ENCODE measurements at regions not wholly inside any gene's neighbourhood (a gene's known extent, or its start where the extent isn't known, plus 50 kb on each side); places are given as distances from the start of the nearest gene placed in this dataset.

DNA sequence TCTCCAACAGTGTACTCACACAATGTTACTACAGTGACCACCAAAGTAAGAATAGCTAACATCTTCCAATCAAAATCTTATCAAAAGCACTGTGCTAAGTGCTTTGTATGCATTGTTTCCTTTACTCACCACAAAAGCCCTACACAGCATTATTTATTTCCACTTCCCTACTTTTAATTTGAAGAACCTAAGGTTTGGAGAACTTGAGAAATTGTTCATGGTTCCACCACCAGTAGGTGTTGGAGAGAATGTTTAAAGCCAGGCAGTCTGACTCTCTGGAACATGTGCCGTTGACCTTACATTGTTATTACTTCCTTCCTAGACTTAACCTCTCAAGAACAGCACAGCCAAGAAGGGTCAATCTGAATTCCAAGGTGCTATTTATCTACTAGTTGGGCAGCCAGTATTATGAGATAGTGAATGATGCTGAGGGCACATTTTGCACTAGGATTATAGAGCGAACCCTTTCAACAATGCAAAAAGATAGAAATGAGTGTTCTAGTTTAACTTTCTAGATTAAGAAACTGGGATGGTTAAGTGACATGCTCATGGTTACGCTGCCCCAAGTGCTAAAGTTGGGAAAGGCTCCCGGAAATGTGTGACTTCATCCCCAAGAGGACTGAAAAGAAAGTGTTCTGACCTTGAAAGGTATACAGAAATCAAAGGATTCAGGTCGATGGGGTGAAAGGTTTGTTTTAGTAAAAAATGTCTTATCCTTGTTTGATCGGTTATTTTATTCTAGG is 55.2 kb upstream of the FAM136A start:
- Histone ChIP-seq H3K27ac (no peak overlapping the region), H3K9me3 (no peaks in the 10 kb centered on the region), H3K27me3 (no peaks in the 10 kb centered on the region), H3K36me3 (ENCODE audit: low read depth, missing control alignments) (no peaks in the 10 kb centered on the region), H3K4me3 (no peak overlapping the region), H3K4me1 (no peaks in the 10 kb centered on the region)
- intact Hi-C loops (cut with DNase I; ENCODE audit: low total_unique reads): no loop called here
- 60 to 64% methylated on average over 6 of the region's 6 CpGs for WGBS, 2 donors
- no peak for DNase-seq
- TF ChIP-seq POLR2A (IDR thresholded peaks at IDR 0.05): no peak
- TF ChIP-seq, protein P1, sequence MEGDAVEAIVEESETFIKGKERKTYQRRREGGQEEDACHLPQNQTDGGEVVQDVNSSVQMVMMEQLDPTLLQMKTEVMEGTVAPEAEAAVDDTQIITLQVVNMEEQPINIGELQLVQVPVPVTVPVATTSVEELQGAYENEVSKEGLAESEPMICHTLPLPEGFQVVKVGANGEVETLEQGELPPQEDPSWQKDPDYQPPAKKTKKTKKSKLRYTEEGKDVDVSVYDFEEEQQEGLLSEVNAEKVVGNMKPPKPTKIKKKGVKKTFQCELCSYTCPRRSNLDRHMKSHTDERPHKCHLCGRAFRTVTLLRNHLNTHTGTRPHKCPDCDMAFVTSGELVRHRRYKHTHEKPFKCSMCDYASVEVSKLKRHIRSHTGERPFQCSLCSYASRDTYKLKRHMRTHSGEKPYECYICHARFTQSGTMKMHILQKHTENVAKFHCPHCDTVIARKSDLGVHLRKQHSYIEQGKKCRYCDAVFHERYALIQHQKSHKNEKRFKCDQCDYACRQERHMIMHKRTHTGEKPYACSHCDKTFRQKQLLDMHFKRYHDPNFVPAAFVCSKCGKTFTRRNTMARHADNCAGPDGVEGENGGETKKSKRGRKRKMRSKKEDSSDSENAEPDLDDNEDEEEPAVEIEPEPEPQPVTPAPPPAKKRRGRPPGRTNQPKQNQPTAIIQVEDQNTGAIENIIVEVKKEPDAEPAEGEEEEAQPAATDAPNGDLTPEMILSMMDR (IDR thresholded peaks at IDR 0.05): no peak

DNA sequence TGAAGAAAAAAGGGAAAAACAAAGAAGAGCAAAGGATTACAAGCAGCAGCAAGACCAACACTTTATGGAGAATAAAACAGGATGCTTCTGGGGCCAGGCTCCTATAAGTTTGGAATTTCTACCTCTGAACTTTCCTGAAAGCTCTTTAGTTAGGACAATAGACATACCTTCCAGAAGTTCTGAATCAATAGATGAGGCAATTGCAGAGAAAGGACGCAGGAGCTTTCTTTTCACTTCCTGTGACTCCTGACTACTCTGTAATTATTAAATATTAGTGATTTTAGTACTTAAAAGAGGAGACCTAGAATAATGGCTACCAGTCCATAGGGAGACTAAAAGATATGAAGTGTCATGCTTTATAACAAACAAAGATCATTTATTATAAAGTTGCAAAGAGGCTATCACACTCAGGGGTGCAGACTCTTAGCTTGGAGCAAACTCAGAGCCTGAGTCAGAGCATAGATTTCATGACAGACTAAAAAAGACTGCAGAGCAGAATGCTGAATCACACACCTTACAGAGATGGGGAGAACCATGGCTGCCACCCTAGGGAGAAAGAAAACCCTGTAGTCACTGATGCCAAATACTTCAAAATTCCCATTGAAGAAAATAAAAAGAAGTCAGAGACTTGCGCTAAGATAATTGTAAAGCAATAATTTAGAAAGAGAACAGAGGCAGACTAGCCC is 52.5 kb upstream of the FAM136A start:
- Histone ChIP-seq H3K4me1 (no peaks in the 10 kb centered on the region), H3K27me3 (no peaks in the 10 kb centered on the region), H3K9me3 (no peaks in the 10 kb centered on the region), H3K4me3 (no peak overlapping the region), H3K27ac (no peak overlapping the region), H3K36me3 (ENCODE audit: low read depth, missing control alignments) (no peaks in the 10 kb centered on the region)
- no peak for TF ChIP-seq POLR2A (IDR thresholded peaks at IDR 0.05)
- TF ChIP-seq, protein P1 (IDR thresholded peaks at IDR 0.05): no peak
- no peak for DNase-seq
- WGBS, 2 donors: 87 to 89% methylated on average over 2 of the region's 2 CpGs
- intact Hi-C loops (cut with DNase I; ENCODE audit: low total_unique reads): no loop called here

All from testis (tissue), 2 donors.